GM12892 (cell line): ENCODE measurements at regions not wholly inside any gene's neighbourhood (a gene's known extent, or its start where the extent isn't known, plus 50 kb on each side); places are given as distances from the start of the nearest gene placed in this dataset.

Source experiments
- DNase-seq: peaks from one replicate; pipeline ENCODE4 v3.0.0; 2011; ENCODE audit not compliant: insufficient read length
- FAIRE-seq: peaks from 2 replicates; lab custom pipeline; 2011; peaks lifted over from hg19 to GRCh38; lab: Jason Lieb, UNC
- POLR2A ChIP-seq: IDR thresholded peaks from 2 replicates; pipeline ENCODE4 v1.6.1; 2011; ENCODE audit warnings: low read depth, low read length, control low read depth
- POLR2AphosphoS5 ChIP-seq: IDR thresholded peaks from 2 replicates; pipeline ENCODE4 v1.6.1; 2011; ENCODE audit warnings: low read depth, low read length, control low read depth
- TAF1 ChIP-seq: IDR thresholded peaks from 2 replicates; pipeline ENCODE4 v1.6.1; 2011; ENCODE audit warnings: low read depth, mild to moderate bottlenecking, control low read depth, low read length, borderline replicate concordance

DNA sequence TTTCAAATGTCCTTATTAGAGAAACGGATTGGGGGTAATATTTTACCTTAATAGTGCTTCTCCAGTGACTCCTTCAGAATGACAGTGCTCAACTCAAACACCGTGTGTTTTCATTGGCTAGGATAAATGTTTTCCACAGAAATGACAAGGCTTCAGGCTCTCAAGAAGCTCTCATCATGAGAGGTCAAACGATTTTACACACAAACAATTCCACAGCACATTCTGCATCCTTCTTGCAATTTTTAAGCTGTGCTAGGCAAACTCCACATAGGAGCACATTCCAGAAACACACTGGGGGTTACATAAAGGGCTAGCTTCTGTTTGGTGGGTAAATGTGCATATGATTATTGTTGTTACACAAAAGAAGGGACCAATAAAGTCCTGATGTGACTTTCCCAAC, 75.5 kb upstream of the IPO9 start:
- no peak for TF ChIP-seq POLR2A
- no peak for TF ChIP-seq POLR2AphosphoS5
- TF ChIP-seq TAF1, result no peak
- FAIRE-seq, result no peak
- no peak for DNase-seq

DNA sequence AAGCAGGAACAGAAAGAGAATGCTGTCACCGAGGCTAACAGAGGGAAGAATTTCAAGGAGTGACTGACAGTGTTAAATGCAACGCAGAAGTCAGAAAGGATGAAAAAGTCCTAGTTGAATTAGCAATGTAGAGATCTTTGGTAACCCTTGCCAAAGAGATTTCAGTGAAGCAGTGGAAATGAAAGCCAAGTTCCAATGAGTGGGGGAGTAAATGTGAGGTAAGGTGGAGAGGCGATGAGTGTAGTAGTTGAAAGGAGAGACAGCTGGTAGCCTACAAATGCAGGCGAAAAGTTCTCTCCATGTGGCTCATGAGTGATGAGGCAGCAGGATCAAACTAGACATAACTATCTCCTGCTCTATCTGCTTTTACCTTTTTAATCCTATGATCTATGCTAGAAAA, 74.6 kb upstream of the IPO9 start:
- FAIRE-seq, result no peak
- TF ChIP-seq TAF1, result no peak
- TF ChIP-seq POLR2AphosphoS5, result no peak
- no peak for TF ChIP-seq POLR2A
- DNase-seq, result no peak

DNA sequence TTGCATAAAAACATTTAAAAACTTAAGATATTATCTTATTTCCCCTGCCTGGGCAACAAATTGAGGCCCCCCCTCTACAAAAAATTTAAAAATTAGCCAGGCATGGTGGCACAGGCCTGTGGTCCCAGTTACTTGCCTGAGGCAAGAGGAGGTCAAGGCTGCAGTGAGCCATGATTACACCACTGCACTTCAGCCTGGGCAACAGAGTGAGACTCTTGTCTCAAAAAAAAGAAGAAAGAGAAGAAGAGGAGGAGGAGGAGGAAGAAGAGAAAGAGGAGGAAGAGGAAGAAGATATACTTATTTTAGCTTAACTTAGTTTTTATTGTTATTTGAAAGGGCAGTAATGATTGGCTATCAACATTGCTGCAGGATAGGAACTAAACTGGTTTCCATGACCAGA, 73.8 kb upstream of the IPO9 start:
- TF ChIP-seq POLR2AphosphoS5 (no peak), TAF1 (no peak), POLR2A (no peak)
- DNase-seq (no peak), FAIRE-seq (no peak)

DNA sequence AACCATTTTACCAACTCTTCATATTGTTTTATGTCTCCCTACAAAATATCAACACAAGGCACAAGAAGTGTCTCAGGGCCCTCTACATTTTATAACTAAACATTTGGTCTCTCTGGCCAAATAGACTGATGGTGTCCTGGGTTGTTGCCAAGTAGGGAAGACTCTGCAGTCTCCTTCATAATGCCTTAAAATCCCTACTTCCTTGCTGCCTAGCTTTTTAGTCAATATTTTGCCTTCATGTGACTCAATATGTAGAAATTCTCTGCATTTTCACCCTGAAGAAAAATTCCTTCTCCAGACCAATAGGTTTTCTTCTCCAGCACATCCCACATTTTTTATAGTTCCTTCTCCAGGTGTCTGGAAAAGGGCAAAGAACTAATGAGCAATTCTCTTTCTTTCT, 72.6 kb upstream of the IPO9 start:
- FAIRE-seq, result no peak
- DNase-seq, result no peak
- TF ChIP-seq POLR2AphosphoS5 (no peak), TAF1 (no peak), POLR2A (no peak)

DNA sequence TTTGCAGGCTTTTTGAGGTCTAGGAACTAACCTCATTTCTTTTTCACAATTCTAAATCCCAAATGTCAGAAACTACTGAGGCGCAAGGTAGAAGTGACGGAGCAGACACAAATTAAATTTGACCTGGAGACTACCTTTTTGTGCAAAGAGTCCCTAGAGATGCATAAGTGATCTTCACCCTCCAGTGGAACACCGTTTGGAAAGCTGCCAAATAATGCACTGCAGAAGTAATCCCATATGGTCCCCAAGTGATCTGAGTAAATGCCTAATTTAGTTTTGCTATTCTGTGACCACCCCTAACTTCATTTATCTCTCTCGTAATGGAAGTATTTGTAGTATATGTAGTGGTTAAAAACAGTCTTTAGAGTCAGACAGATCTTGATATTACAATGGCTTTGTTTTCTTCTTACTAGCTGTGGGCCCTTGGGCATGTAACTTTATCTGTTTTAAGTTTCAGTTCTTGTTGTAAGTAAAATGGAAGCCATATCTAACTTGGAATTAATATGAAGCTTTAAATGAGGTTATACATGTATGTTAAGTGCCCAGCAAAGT, 70.4 kb upstream of the IPO9 start:
- FAIRE-seq (no peak), DNase-seq (no peak)
- TF ChIP-seq POLR2AphosphoS5, result no peak
- no peak for TF ChIP-seq TAF1
- no peak for TF ChIP-seq POLR2A

DNA sequence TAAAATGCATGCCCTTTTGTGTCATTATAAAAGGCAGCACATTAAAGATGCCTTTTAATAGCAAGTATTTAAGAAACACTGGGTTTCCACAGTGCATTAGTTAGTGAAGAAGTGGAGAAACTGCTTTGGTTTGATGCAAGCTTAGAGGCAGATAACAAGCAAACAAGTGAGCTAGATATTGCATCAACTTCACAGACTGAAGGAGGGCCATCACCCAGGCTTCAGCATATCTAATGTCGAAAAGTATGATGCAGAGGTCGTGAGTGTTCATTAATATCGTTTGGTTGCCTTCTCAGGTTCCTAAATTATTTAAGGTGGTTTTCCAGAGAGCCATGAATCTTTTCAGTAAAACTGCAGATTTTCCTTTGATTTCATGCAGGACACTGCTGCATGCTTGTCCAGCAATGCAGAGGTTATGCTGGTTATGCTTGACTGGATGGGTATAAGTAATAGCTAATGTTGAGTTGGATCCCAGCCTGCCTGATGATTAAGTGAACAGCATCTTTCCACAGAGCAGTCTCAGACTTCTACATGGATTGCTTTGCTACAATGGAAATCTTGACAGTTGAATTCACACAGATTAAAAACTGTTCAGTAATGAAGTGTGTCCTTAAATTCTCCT, 69.7 kb upstream of the IPO9 start:
- no peak for FAIRE-seq
- no peak for TF ChIP-seq TAF1
- no peak for TF ChIP-seq POLR2AphosphoS5

DNA sequence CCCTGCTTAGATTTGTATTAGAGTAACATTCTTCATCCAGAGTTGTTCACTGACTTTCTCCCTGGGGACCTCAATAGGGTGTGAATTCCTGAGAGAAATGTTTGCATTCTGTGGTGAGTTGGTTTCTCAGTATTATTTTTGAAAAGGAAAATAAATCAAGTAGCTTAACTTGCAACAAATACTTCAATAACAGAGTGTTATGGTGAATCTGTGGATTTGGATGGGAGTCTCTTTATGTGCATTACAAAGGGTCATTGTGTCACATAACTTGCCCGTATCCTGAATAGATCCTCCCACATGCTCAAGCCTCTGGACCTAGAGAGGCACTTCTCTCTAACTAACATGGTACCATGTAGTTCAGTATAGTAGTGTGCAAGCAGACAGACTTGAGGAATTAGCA, 68.4 kb upstream of the IPO9 start:
- no peak for TF ChIP-seq POLR2A
- no peak for TF ChIP-seq POLR2AphosphoS5
- TF ChIP-seq TAF1, result no peak
- DNase-seq, result no peak
- FAIRE-seq, result no peak

More for the DNA sequence above, 69.7 kb upstream of the IPO9 start:
- no peak for DNase-seq

DNA sequence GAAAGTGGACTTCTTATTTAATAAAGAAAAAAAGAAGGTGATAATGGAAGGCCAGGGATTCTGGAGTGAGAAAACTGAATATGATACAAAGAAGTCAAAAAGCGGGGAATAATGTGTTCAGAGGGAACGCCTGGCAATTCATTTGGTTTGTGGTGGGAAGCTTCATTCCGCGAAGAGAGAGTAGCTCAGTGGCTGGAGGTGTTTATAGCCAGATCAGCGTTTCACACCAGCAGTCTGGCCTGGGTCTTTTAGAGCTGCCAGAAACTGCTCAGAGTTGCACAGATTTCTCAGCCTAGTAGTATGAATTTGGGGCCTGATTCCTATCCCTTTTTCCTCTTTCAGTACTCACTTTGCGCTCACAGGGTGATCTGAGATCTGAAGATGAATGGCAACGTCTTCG, 67.8 kb upstream of the IPO9 start:
- DNase-seq, result no peak
- TF ChIP-seq POLR2A (no peak), POLR2AphosphoS5 (no peak), TAF1 (no peak)

DNA sequence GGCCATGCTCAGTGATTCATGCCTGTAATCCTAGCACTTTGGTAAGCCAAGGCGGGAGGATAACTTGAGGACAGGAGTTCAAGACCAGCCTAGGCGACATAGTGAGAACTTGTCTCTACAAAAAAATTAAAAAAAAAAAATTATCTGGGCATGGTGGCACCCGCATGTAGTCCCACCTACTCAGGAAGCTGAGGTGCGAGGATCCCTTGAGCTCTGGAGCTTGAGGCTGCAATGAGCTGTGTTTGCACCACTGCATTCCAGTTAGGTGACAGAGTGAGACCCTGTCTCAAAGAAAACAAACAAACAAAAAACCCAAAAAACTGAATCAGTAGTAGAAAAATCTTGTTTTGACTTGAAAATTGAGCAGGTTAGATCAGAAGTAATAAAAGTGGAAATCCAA, 67.1 kb upstream of the IPO9 start:
- TF ChIP-seq TAF1, result no peak
- TF ChIP-seq POLR2A, result no peak
- no peak for TF ChIP-seq POLR2AphosphoS5
- DNase-seq (no peak), FAIRE-seq (no peak)

More for the DNA sequence above, 67.8 kb upstream of the IPO9 start:
- FAIRE-seq, result no peak

DNA sequence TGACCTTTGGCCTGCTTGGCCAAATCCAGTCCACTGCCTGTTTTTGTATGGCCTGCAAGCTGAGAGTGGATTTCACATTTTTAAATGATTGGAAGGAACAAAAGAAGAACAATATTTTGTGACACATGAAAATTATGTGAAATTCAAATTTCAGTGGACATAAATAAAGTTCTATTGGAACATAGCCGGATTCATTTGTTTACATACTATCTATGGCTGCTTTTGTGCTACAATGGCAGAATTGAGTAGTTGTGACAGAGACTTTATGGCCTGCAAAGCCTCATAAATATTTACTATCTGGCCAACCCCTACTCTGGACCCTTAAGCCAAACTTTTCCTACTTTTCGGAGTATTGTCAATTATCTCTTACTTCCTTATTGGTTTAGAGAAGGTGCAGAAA, 66.6 kb upstream of the IPO9 start:
- TF ChIP-seq POLR2AphosphoS5 (no peak), POLR2A (no peak), TAF1 (no peak)
- DNase-seq (no peak), FAIRE-seq (no peak)

DNA sequence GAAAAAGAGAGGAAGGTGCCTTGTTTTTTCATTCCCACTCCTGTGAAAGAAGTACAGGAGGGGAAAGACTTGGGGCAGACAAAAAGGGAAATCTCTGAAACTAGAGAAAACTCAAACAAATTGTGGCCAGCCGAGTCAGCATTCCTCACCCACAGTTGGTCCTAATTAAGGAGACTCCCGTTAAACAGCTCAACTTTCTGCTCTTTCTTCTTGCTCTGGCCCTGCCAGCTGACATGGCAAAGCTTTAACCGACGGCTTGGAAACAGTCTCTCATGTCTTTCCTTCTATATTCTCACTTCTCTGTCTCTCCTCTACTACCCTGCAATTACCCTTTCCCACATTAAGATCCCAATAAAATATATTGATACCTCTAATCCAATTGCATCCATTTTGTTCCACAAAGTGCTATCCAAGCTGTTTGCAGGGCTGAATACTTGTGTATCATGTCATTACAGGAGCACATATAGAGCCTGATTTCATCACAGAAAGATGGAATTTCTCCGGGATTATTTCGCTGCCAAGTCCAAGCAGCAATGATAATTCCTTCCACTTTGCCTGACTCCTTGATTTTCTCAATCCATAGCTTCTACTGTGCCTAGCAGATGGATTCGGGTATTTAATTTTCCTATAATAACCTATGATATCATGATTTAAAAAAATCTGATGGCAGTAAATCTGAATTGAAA, 65.4 kb upstream of the IPO9 start:
- DNase-seq, result no peak
- TF ChIP-seq TAF1, result no peak
- TF ChIP-seq POLR2A, result no peak
- TF ChIP-seq POLR2AphosphoS5, result no peak
- no peak for FAIRE-seq

DNA sequence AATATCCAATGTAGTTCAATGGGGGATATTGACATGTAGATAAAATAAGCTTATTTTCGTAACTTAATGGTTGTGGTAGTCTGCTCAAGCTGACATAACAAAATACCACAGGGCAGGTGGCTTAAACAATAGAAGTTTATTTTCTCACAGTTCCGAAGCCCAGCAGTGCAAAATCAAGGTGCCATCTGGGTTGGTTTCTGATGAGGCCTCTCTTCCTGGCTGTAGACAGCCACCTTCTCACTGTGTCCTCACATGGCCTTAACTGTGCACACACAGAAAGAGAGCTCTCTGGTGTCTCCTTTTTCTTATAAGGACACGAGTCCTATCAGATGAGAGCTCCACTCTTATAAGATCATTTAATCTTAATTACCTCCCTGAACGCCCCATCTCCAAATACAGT, 64.8 kb upstream of the IPO9 start:
- DNase-seq (no peak), FAIRE-seq (no peak)
- TF ChIP-seq POLR2A (no peak), TAF1 (no peak), POLR2AphosphoS5 (no peak)

DNA sequence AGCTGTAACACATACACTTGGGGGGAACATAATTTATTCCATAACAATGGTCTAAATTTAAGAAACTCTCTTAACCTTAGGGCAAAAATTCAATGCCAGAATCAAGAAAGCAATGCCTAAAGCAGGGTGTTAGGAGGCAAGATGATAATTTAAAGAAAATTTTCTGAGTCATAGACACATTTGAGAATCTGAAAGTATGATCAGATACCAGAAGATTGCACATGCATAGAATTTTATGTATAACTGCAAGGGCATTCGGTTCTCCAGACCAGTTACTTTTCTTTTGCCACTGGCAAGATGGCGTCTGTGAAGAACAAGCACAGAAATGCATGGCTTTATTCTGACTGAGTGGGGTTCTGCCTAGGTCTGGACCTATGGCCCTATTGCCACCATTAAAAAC, 64.4 kb upstream of the IPO9 start:
- TF ChIP-seq TAF1 (no peak), POLR2AphosphoS5 (no peak), POLR2A (no peak)
- FAIRE-seq (no peak), DNase-seq (no peak)
